Ishikawa (cell line): ENCODE measurements at regions not wholly inside any gene's neighbourhood (a gene's known extent, or its start where the extent isn't known, plus 50 kb on each side); places are given as distances from the start of the nearest gene placed in this dataset.

Source experiments
- CEBPB ChIP-seq: IDR thresholded peaks from 2 replicates; pipeline ENCODE4 v1.6.1; 2012
- CREB1 ChIP-seq: IDR thresholded peaks from 2 replicates; pipeline ENCODE4 v1.6.1; 2012; ENCODE audit warnings: low read depth
- EGR1 ChIP-seq: IDR thresholded peaks from 2 replicates; pipeline ENCODE4 v1.6.1; 2012
- EP300 ChIP-seq: IDR thresholded peaks from 2 replicates; pipeline ENCODE4 v1.6.1; 2012; ENCODE audit warnings: borderline replicate concordance
- FOXM1 ChIP-seq: IDR thresholded peaks from 2 replicates; pipeline ENCODE4 v1.6.1; 2012; ENCODE audit warnings: low read depth, borderline replicate concordance
- NFIC ChIP-seq: IDR thresholded peaks from 2 replicates; pipeline ENCODE4 v1.6.1; 2012
- RAD21 ChIP-seq: IDR thresholded peaks from 2 replicates; pipeline ENCODE4 v1.6.1; 2012; ENCODE audit warnings: low read depth
- TAF1 ChIP-seq: IDR thresholded peaks from 2 replicates; pipeline ENCODE4 v1.6.1; 2012; ENCODE audit warnings: low read depth, mild to moderate bottlenecking
- TCF12 ChIP-seq: IDR thresholded peaks from 2 replicates; pipeline ENCODE4 v1.6.1; 2012; ENCODE audit warnings: low read depth
- TEAD4 ChIP-seq: IDR thresholded peaks from 2 replicates; pipeline ENCODE4 v1.6.1; 2012
- USF1 ChIP-seq: IDR thresholded peaks from 2 replicates; pipeline ENCODE4 v1.6.1; 2012
- YY1 ChIP-seq: IDR thresholded peaks from 2 replicates; pipeline ENCODE4 v1.6.1; 2012; ENCODE audit warnings: low read depth
- ZBTB7A ChIP-seq: IDR thresholded peaks from 2 replicates; pipeline ENCODE4 v1.6.1; 2012; ENCODE audit warnings: low read depth
- TF ChIP-seq, protein P1 (sequence below): IDR thresholded peaks from 2 replicates; pipeline ENCODE4 v1.6.1; 2012
- TF ChIP-seq, protein P2 (sequence below): IDR thresholded peaks from 2 replicates; pipeline ENCODE4 v1.6.1; 2012; ENCODE audit warnings: low read depth, mild to moderate bottlenecking

- TF ChIP-seq EP300 (no peak), NFIC (no peak), ZBTB7A (no peak)
- TF ChIP-seq, protein P1, sequence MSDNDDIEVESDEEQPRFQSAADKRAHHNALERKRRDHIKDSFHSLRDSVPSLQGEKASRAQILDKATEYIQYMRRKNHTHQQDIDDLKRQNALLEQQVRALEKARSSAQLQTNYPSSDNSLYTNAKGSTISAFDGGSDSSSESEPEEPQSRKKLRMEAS, result no peak
- TF ChIP-seq, protein P2, sequence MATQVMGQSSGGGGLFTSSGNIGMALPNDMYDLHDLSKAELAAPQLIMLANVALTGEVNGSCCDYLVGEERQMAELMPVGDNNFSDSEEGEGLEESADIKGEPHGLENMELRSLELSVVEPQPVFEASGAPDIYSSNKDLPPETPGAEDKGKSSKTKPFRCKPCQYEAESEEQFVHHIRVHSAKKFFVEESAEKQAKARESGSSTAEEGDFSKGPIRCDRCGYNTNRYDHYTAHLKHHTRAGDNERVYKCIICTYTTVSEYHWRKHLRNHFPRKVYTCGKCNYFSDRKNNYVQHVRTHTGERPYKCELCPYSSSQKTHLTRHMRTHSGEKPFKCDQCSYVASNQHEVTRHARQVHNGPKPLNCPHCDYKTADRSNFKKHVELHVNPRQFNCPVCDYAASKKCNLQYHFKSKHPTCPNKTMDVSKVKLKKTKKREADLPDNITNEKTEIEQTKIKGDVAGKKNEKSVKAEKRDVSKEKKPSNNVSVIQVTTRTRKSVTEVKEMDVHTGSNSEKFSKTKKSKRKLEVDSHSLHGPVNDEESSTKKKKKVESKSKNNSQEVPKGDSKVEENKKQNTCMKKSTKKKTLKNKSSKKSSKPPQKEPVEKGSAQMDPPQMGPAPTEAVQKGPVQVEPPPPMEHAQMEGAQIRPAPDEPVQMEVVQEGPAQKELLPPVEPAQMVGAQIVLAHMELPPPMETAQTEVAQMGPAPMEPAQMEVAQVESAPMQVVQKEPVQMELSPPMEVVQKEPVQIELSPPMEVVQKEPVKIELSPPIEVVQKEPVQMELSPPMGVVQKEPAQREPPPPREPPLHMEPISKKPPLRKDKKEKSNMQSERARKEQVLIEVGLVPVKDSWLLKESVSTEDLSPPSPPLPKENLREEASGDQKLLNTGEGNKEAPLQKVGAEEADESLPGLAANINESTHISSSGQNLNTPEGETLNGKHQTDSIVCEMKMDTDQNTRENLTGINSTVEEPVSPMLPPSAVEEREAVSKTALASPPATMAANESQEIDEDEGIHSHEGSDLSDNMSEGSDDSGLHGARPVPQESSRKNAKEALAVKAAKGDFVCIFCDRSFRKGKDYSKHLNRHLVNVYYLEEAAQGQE, result no peak
Measured at GRCh38 chr5:17879276-17879675, 245.0 kb downstream of the TAF11L14 start.

DNA sequence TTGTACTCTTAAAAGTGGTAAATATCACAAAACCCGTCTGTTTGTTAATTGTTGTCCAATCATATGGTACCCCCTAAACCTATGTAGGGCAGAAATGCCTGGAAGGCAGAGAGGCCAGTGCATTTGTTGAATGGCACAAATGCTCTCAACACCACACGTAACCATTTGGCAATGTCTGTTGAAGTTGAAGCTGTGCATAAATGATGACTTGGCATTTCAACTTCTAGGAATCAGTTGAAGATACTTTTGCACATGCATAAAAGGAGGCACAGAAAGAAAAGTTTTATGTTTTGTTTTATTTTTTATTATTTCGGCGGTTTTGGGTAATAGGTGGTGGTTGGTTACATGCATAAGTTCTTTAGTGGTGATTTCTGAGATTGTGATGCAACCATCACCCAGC is 246.6 kb downstream of the TAF11L14 start:
- TF ChIP-seq TAF1, result no peak

DNA sequence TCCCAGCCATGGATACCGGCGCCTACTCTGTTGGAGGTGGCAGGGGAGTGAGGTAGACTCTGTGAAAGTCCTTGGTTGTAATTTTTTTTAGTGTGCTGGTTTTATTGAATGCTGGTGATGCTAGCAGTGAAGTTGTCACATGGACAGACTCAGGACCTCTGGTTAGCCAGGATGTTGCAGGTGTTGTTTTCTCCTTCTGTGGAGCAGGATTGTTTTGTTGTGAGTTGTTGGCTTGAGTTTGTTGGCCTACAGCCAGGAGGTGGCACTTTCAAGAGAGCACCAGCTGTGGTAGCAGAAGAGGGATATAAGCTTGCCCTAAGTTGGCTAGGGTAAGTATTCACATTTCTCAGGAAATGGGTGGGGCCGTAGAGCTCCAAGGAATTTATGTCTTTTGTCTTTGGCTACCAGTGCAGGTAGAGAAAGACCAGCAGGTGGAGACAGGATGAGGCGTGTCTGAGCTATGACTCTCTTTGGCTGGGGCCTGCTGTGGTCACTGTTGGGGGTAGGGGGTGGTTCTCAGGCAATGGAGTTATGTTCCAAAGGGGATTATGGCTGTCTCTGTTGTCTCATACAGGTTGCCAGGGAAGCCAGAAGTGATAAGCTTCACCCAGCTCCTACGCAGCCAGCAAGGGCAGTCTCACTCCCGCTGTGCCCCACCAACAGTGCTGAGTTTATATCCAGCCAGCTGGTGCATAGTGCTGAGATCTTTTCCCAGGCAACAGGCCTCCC is 248.7 kb downstream of the TAF11L14 start:
- no peak for TF ChIP-seq ZBTB7A
- TF ChIP-seq EGR1, result no peak; the same call in none of the 2 replicates
- TF ChIP-seq, protein P1, result peak; percentile 52
- TF ChIP-seq TCF12, result peak; percentile 100
- TF ChIP-seq EP300, result peak; percentile 100
- TF ChIP-seq FOXM1, result peak; percentile 100
- TF ChIP-seq USF1, result peak; percentile 66
- TF ChIP-seq CREB1, result peak; percentile 34; the same call in 1 of the 2 replicates
- TF ChIP-seq TAF1, result no peak
- TF ChIP-seq RAD21, result peak; percentile 40; the same call in 1 of the 2 replicates
- peak; percentile 97 for TF ChIP-seq TEAD4
- TF ChIP-seq YY1, result peak; percentile 76
- TF ChIP-seq, protein P2, result no peak
- TF ChIP-seq NFIC, result peak; percentile 99
- peak; percentile 3; the same call in 1 of the 2 replicates for TF ChIP-seq CEBPB

GRCh38 chr5:17888155-17888554 is 253.9 kb downstream of the TAF11L14 start:
- TF ChIP-seq RAD21, result no peak
- TF ChIP-seq, protein P1, result no peak
- TF ChIP-seq NFIC, result no peak
- TF ChIP-seq CEBPB, result no peak
- no peak for TF ChIP-seq EGR1
- TF ChIP-seq USF1, result no peak
- TF ChIP-seq FOXM1, result no peak
- no peak for TF ChIP-seq YY1
- no peak for TF ChIP-seq TAF1
- no peak for TF ChIP-seq TCF12
- no peak for TF ChIP-seq CREB1
- TF ChIP-seq EP300, result no peak

GRCh38 chr5:17890501-17890900 is 256.2 kb downstream of the TAF11L14 start:
- no peak for TF ChIP-seq ZBTB7A
- TF ChIP-seq, protein P2, result no peak
- no peak for TF ChIP-seq TEAD4
- no peak for TF ChIP-seq NFIC
- TF ChIP-seq FOXM1, result no peak
- TF ChIP-seq, protein P1, result no peak
- TF ChIP-seq TCF12, result no peak
- TF ChIP-seq CREB1, result no peak
- no peak for TF ChIP-seq USF1
- TF ChIP-seq EGR1, result no peak
- TF ChIP-seq RAD21, result no peak
- TF ChIP-seq TAF1, result no peak
